CD4-positive, alpha-beta T cell (primary cell): ENCODE measurements at regions not wholly inside any gene's neighbourhood (a gene's known extent, or its start where the extent isn't known, plus 50 kb on each side); places are given as distances from the start of the nearest gene placed in this dataset.

ENCODE experiments used
- ATAC-seq: fragments of 200-7000 bp; cut with Tn5 transposase; one replicate; pipeline ENCODE4 v1.10.0; 2022; ENCODE audit warnings: mild to moderate bottlenecking; ENCODE audit not compliant: poor library complexity
- CTCF ChIA-PET: fragments of 350-600 bp; sonication (Branson Sonifier 250); formaldehyde crosslinking; loops from one replicate; lab custom pipeline; 2021; ENCODE audit warnings: antibody characterized with exemption, inconsistent platforms; lab: Charles Lee
- POLR2A ChIA-PET: fragments of 350-600 bp; sonication (Branson Sonifier 250); formaldehyde crosslinking; loops from one replicate; lab custom pipeline; 2021; ENCODE audit warnings: antibody characterized with exemption, inconsistent platforms; lab: Charles Lee
- DNase-seq, 14 experiments: peaks; one replicate each; pipeline ENCODE4 v3.0.0-alpha.2; 2013 to 2020; ENCODE audit warnings: mixed read lengths in 2 of 14
- H3K27ac ChIP-seq, 2 donors: one replicate each; pipeline versions ENCODE4 v1.5.1 to v1.7.0; 2013; ENCODE audit warnings: low read length in 2 of 2, low read depth in 1 of 2, mild to moderate bottlenecking in 1 of 2
- H3K27me3 ChIP-seq, 2 experiments: 1 replicate in 1 of 2; 2 replicates in 1 of 2; pipeline versions ENCODE4 v1.6.1 to v1.7.0; 2013; ENCODE audit warnings: low read length in 2 of 2, control low read depth in 1 of 2, mild to moderate bottlenecking in 1 of 2, moderate library complexity in 1 of 2; ENCODE audit not compliant: insufficient read depth in 2 of 2, control insufficient read depth in 1 of 2
- H3K36me3 ChIP-seq: one replicate; pipeline ENCODE4 v1.6.1; 2013; ENCODE audit warnings: low read length, control low read depth; ENCODE audit not compliant: insufficient read depth
- H3K4me1 ChIP-seq: one replicate; pipeline ENCODE4 v1.6.1; 2013; ENCODE audit warnings: low read length, control low read depth; ENCODE audit not compliant: insufficient read depth
- H3K4me3 ChIP-seq: one replicate; pipeline ENCODE4 v1.5.1; 2013; ENCODE audit warnings: mild to moderate bottlenecking, low read length, moderate library complexity
- H3K9me3 ChIP-seq, 2 experiments: 1 replicate in 1 of 2; 2 replicates in 1 of 2; pipeline versions ENCODE4 v1.6.1 to v1.7.0; 2013; ENCODE audit warnings: low read length in 2 of 2, mild to moderate bottlenecking in 2 of 2, control low read depth in 1 of 2, moderate library complexity in 1 of 2; ENCODE audit not compliant: control insufficient read depth in 1 of 2, insufficient read depth in 1 of 2
- H3K27ac Mint-ChIP-seq: one replicate; pipeline ENCODE4 v1.8.0; 2020; ENCODE audit warnings: mixed read lengths
- H3K27me3 Mint-ChIP-seq: one replicate; pipeline ENCODE4 v1.8.0; 2021; ENCODE audit warnings: mixed read lengths
- H3K36me3 Mint-ChIP-seq: one replicate; pipeline ENCODE4 v1.8.0; 2021; ENCODE audit warnings: low read depth, mixed read lengths
- H3K4me1 Mint-ChIP-seq: one replicate; pipeline ENCODE4 v1.8.0; 2021; ENCODE audit warnings: low read depth, mixed read lengths
- H3K4me3 Mint-ChIP-seq: one replicate; pipeline ENCODE4 v1.8.0; 2020; ENCODE audit warnings: mild to moderate bottlenecking, mixed read lengths
- H3K9me3 Mint-ChIP-seq: one replicate; pipeline ENCODE4 v1.8.0; 2020; ENCODE audit warnings: mixed read lengths
- intact Hi-C, 2 experiments: fragments of 100-400 bp; cut with DNase I in 1 of 2; cut with micrococcal nuclease in 1 of 2; formaldehyde crosslinking; loops; one replicate each; pipeline versions ENCODE4 v1.15.1 to v1.9.0; 2023 to 2025; cut with DNase I, micrococcal nuclease
- TF ChIP-seq, protein P1 (sequence below): fragments of 200-600 bp; IDR thresholded peaks from one replicate; pipeline ENCODE4 v1.8.0; 2022; ENCODE audit warnings: antibody characterized with exemption, mild to moderate bottlenecking

DNA sequence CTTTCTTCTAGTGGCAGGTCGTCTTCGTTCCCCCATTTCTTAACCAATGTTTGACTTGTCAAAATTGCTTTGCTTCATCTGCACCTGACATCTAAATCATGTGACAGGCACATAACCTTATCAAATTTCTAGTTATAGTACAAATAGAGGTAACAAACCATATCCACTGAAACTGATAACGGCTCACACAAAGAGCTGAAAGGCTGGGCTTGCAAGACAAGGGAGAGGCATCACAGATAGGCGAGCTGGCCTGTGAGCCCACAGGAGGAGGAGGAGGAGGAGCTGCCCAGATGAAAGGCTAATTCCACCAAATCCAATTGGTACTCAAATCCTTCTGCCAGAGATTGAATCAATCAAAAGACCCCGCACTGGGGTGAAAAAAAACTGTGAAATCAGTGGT, 80.2 kb upstream of the NEBL start:
- CTCF ChIA-PET: no interaction called here
- no peak for ATAC-seq
- Mint-ChIP-seq H3K4me3 (no peak overlapping the region), H3K36me3 (no peaks in the 10 kb centered on the region), H3K27ac (no peak overlapping the region), H3K9me3 (peaks cover 7% of the 10 kb centered on the region), H3K27me3 (no peaks in the 10 kb centered on the region), H3K4me1 (no peaks in the 10 kb centered on the region)
- POLR2A ChIA-PET: no interaction called here
- no peaks in the 10 kb centered on the region for H3K4me1 ChIP-seq
- no peaks in the 10 kb centered on the region for H3K36me3 ChIP-seq
- no peak for DNase-seq
- no peak overlapping the region for H3K4me3 ChIP-seq
- no peaks in the 10 kb centered on the region for H3K9me3 ChIP-seq
- no peak overlapping the region for H3K27ac ChIP-seq
- intact Hi-C loops: no loop called here
- no peaks in the 10 kb centered on the region for H3K27me3 ChIP-seq
- TF ChIP-seq, protein P1, sequence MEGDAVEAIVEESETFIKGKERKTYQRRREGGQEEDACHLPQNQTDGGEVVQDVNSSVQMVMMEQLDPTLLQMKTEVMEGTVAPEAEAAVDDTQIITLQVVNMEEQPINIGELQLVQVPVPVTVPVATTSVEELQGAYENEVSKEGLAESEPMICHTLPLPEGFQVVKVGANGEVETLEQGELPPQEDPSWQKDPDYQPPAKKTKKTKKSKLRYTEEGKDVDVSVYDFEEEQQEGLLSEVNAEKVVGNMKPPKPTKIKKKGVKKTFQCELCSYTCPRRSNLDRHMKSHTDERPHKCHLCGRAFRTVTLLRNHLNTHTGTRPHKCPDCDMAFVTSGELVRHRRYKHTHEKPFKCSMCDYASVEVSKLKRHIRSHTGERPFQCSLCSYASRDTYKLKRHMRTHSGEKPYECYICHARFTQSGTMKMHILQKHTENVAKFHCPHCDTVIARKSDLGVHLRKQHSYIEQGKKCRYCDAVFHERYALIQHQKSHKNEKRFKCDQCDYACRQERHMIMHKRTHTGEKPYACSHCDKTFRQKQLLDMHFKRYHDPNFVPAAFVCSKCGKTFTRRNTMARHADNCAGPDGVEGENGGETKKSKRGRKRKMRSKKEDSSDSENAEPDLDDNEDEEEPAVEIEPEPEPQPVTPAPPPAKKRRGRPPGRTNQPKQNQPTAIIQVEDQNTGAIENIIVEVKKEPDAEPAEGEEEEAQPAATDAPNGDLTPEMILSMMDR: no peak

DNA sequence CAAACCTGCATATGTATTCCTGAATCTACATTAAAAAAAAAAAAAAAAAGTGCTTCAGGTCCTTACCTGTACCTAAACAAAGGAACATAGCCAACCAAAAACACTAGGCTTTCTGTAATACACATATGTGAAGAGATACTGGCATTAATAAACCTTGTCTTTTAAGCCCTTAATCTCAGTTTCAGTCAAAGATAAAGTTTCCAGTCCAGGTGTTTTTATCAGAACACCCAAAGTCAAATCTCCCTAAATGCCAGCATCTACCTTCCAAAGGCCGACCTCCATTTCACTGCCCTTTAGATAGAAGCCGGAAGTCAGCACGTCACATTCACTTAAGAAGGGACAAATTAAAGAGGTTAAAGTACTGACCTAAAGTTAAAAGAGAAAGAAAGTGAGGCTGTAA, 79.8 kb upstream of the NEBL start:
- POLR2A ChIA-PET: no interaction called here

DNA sequence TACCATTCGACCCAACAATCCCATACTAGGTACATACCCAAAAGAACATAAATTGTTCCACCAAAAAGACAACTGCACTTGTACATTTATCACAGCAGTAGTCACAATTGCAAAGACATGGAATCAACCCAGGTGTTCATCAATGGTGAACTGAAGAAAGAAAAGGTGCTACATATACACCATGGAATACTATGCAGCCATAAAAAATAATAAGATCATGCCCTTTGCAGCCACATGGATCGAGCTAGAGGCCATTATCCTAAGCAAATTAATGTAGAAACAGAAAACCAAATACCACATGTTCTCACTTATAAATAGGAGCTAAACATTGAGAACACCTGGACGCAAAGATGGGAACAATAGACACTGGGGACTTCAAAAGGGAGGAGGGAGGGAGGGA, 79.3 kb upstream of the NEBL start:
- H3K36me3 ChIP-seq: no peaks in the 10 kb centered on the region
- H3K9me3 ChIP-seq: no peaks in the 10 kb centered on the region
- no peak overlapping the region for H3K27ac ChIP-seq
- ChIA-PET CTCF (no interaction called here), POLR2A (no interaction called here)
- Mint-ChIP-seq H3K4me3 (no peak overlapping the region), H3K9me3 (peaks cover 7% of the 10 kb centered on the region), H3K36me3 (no peaks in the 10 kb centered on the region), H3K27ac (no peak overlapping the region), H3K27me3 (no peaks in the 10 kb centered on the region), H3K4me1 (no peaks in the 10 kb centered on the region)
- TF ChIP-seq, protein P1: no peak
- H3K27me3 ChIP-seq: no peaks in the 10 kb centered on the region
- ATAC-seq (no peak), DNase-seq (no peak)
- no peaks in the 10 kb centered on the region for H3K4me1 ChIP-seq
- no peak overlapping the region for H3K4me3 ChIP-seq
- intact Hi-C loops: no loop called here

More for the DNA sequence above, 79.8 kb upstream of the NEBL start:
- Histone ChIP-seq H3K4me1 (no peaks in the 10 kb centered on the region), H3K27me3 (no peaks in the 10 kb centered on the region), H3K36me3 (no peaks in the 10 kb centered on the region), H3K9me3 (no peaks in the 10 kb centered on the region), H3K27ac (no peak overlapping the region), H3K4me3 (no peak overlapping the region)
- CTCF ChIA-PET: no interaction called here
- no peak overlapping the region for H3K27ac Mint-ChIP-seq
- DNase-seq: no peak
- H3K27me3 Mint-ChIP-seq: no peaks in the 10 kb centered on the region
- no peaks in the 10 kb centered on the region for H3K4me1 Mint-ChIP-seq
- intact Hi-C loops: no loop called here
- ATAC-seq: no peak
- no peaks in the 10 kb centered on the region for H3K36me3 Mint-ChIP-seq
- H3K4me3 Mint-ChIP-seq: no peak overlapping the region
- H3K9me3 Mint-ChIP-seq: peaks cover 7% of the 10 kb centered on the region
- TF ChIP-seq, protein P1: no peak
